Testis (tissue), 2 donors: ENCODE measurements at regions not wholly inside any gene's neighbourhood (a gene's known extent, or its start where the extent isn't known, plus 50 kb on each side); places are given as distances from the start of the nearest gene placed in this dataset.

ENCODE experiments used
- POLR2A ChIP-seq: fragments of 450-650 bp; IDR thresholded peaks from one replicate; pipeline ENCODE4 v1.6.1; 2017; ENCODE audit warnings: antibody characterized with exemption, mild to moderate bottlenecking, moderate library complexity
- TF ChIP-seq, protein P1 (sequence below), 3 experiments: fragments of 450-650 bp in 2 of 3; fragments of 200-600 bp in 1 of 3; sonication (generic) in 1 of 3; IDR thresholded peaks; one replicate each; pipeline ENCODE4 v1.5.1; 2016 to 2019; ENCODE audit warnings: antibody characterized with exemption in 3 of 3, mild to moderate bottlenecking in 2 of 3, moderate library complexity in 1 of 3

DNA sequence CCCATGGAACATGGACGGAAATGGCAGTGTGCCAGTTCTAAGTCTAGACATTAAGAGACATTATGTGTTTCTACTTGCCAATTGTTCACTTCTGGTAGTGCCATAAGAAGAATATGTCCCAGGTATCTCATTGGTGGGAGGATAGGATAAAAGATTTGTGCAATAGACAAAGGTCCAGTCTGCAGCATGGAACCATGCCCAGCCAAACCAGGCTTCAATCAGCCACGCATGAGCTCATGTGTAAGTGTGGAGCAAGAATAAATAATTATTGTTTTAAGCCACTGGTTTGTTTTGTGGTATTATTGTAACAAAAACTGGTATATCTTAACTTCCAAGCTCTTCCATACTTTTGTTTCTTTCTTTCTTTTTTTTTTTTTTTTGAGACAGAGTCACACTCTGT lies 153.6 kb upstream of the CTTNBP2 start:
- TF ChIP-seq, protein P1, sequence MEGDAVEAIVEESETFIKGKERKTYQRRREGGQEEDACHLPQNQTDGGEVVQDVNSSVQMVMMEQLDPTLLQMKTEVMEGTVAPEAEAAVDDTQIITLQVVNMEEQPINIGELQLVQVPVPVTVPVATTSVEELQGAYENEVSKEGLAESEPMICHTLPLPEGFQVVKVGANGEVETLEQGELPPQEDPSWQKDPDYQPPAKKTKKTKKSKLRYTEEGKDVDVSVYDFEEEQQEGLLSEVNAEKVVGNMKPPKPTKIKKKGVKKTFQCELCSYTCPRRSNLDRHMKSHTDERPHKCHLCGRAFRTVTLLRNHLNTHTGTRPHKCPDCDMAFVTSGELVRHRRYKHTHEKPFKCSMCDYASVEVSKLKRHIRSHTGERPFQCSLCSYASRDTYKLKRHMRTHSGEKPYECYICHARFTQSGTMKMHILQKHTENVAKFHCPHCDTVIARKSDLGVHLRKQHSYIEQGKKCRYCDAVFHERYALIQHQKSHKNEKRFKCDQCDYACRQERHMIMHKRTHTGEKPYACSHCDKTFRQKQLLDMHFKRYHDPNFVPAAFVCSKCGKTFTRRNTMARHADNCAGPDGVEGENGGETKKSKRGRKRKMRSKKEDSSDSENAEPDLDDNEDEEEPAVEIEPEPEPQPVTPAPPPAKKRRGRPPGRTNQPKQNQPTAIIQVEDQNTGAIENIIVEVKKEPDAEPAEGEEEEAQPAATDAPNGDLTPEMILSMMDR (IDR thresholded peaks at IDR 0.05), result no peak
- no peak for TF ChIP-seq POLR2A
